Urinary bladder (tissue), 3 donors: ENCODE measurements at regions not wholly inside any gene's neighbourhood (a gene's known extent, or its start where the extent isn't known, plus 50 kb on each side); places are given as distances from the start of the nearest gene placed in this dataset.
"Not testable (repeated sequence)": the region's sequence is repeated elsewhere in the genome, so short reads cannot be mapped to it uniquely, and the experiment has no call there.

Experiments used
- DNase-seq: peaks from one replicate; pipeline ENCODE4 v3.0.0-alpha.2; 2015; ENCODE audit errors: extremely low spot score
- H3K27ac ChIP-seq: one replicate; pipeline ENCODE4 v1.5.1; 2013; ENCODE audit warnings: low read depth, mild to moderate bottlenecking, moderate library complexity
- H3K36me3 ChIP-seq: one replicate; pipeline ENCODE4 v1.6.1; 2013; ENCODE audit warnings: mild to moderate bottlenecking, moderate library complexity; ENCODE audit not compliant: insufficient read depth
- H3K4me1 ChIP-seq: one replicate; pipeline ENCODE4 v1.6.1; 2013; ENCODE audit warnings: mild to moderate bottlenecking, moderate library complexity; ENCODE audit not compliant: insufficient read depth
- H3K4me3 ChIP-seq: one replicate; pipeline ENCODE4 v1.5.1; 2013; ENCODE audit warnings: low read depth, low read length
- WGBS: extraction: QIAGEN DNeasy Blood & Tissue Kit; methylation state at CpG from one replicate; pipeline ENCODE4 v1.1.7; 2013; 5-methylcytosine and 5-hydroxymethylcytosine counted together
- donor health status: healthy with polysubstance abuse.
- donor health status: healthy.

DNA sequence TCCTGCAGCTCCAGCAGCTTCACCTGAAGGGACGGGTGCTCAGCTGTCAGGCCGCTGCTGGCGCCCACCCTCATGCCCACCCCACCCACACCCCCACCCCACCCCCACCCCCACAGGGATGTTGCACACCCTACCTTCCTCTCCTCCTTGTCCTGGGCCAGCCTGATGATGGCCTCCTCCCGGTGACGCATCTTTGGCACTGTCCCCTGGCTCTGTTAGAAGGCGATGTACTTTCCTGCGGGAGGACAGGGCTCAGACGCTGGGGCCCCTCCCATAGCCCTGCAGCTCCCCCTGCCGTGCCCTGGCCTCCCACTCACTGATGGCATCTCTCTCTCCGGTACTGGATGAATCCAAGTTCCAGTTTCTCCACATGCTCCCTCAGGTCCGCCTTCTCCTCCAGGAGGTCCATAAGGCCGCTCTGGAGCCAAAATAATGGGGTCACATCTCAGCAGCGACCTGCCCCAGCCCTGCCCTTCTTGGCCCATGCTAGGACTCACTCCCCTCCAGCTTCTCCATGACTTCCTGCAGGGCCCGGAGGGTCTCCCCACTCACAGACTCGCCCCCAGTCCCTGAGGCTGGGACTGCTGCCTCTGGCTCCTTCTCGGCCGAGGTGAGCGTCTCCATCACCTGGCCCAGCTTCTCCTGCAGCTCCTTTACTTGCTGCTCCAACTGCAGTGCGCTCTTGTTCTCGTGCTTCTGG is 55.2 kb downstream of the GOLGA8B start:
- DNase-seq, H3K4me3 ChIP-seq, H3K4me1 ChIP-seq, H3K27ac ChIP-seq, H3K36me3 ChIP-seq: not testable (repeated sequence)
- WGBS = no CpG with 5 or more reads among the region's 20 CpGs

DNA sequence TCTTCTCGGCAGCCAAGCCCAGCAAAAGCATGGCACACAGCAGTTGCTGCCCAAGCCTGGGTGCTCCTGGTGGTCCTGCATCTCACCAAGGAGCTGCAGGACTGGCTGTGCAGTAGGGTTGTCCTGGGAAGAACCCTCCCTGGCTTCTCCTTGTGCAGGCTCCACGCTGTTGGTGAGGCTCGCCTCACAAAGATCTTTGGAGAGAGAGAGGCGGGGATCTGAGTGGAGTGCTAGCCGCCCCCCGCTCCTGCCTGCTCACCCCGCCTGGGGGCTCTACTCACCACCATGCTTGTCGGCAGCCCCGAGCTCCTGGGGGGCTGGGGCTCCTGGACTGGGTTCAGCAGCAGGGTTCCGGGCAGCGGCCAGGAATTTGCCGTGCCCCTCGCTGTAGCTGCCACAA is 55.8 kb downstream of the GOLGA8B start:
- H3K4me3 ChIP-seq, DNase-seq, H3K4me1 ChIP-seq, H3K27ac ChIP-seq, H3K36me3 ChIP-seq: not testable (repeated sequence)
- WGBS = no CpG with 5 or more reads among the region's 13 CpGs

DNA sequence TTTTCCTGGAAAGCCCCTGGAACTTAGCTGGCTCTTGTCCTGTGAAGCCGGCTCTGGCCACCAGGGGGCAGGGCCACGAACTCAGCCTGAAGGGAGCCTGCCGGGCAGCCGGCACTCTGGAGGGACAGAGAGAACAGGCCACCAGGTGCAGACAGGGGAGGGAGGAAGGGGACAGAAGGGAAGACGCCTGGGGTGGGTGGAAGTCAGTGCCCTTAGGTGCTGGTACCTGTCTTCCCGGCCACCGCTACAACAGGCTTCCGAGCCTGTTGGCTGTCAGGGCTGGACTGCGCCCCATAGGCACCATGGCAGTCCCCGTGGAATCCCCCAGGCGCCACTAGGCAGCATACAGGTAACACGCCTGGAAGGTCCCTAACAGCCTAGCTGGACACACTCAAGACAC is 59.6 kb downstream of the GOLGA8B start:
- WGBS = 70% methylated on average over 7 of the region's 12 CpGs
- not testable (repeated sequence) for H3K4me1 ChIP-seq, H3K36me3 ChIP-seq, DNase-seq, H3K27ac ChIP-seq, H3K4me3 ChIP-seq

DNA sequence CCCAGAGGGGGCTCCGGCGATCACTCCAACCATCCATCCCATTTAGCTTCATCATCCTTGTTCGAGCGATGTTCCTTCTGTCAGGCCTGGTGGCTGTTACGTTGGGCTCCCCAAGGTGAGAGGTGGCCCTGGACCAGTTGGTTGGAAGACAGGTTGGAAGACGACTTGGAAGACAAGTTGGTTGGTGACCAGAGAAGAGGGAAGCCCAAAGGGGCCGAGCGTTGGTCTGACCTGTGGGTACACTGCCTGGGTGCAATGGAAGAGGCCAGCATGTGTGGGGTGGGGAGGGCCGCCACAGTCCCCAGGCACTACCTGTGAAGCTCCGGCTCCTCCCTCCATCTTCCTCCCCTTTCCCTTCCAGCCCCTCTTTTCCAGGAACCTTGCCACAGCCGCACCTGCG is 60.9 kb downstream of the GOLGA8B start:
- WGBS = 78% methylated on average over 6 of the region's 12 CpGs
- not testable (repeated sequence) for DNase-seq

DNA sequence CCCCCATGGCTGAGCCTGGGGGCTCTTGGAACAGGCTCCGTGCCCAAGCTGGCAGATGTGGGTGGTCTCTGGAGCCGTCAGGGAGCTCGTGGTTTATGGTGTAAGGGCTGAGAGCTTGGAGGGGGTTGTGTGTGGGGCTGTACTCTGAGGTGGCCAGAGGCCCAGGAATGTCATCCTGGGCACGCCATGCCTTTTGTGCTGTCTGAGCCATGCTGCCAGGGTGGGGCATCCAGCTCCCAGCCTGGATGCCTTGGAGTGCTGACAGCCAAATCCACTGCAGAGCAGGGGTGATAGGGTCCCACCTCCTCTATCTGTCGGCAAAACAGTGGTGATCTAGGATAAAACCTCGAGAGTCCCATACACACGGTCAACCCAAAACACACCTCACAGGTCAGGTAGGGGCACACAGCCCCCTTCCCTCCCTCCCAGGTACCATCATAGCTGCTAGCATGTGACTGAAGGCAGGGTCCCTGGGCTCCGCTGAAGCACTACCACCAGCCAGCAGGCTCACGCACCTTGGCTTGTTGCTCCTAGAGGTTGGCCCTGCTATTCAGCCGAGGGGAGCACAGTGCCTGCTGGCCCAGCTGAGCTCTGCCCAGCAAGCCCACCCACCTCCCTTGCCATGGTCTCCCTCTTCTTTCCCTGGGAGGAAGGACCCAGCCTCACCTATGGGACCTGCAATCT is 61.5 kb downstream of the GOLGA8B start:
- not testable (repeated sequence) for H3K36me3 ChIP-seq, H3K4me3 ChIP-seq, H3K4me1 ChIP-seq, H3K27ac ChIP-seq, DNase-seq
- 64% methylated on average over 9 of the region's 10 CpGs for whole genome bisulfite sequencing

More for the DNA sequence above, 60.9 kb downstream of the GOLGA8B start:
- not testable (repeated sequence) for H3K36me3 ChIP-seq, H3K27ac ChIP-seq, H3K4me3 ChIP-seq, H3K4me1 ChIP-seq

DNA sequence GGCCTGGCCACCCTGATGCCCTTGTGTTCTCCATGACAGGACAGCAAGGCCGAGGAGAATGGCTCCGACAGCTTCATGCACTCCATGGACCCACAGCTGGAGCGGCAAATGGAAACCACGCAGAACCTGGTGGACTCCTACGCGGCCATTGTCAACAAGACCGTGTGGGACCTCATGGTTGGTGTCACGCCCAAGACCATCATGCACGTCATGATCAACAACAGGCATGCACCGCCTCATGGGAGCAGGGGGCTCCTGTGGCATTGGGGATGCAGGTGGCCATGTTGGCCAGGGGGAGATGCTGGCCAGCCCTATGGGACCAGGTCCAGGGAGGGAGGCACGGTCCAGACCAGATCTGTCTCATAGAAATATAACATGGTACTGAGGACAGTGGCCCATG is 62.9 kb downstream of the GOLGA8B start:
- no peaks in the 10 kb centered on the region for H3K36me3 ChIP-seq
- DNase-seq = no peak
- WGBS = 71% methylated on average over 11 of the region's 11 CpGs
- no peak overlapping the region for H3K27ac ChIP-seq
- no peak overlapping the region for H3K4me3 ChIP-seq
- no peaks in the 10 kb centered on the region for H3K4me1 ChIP-seq

DNA sequence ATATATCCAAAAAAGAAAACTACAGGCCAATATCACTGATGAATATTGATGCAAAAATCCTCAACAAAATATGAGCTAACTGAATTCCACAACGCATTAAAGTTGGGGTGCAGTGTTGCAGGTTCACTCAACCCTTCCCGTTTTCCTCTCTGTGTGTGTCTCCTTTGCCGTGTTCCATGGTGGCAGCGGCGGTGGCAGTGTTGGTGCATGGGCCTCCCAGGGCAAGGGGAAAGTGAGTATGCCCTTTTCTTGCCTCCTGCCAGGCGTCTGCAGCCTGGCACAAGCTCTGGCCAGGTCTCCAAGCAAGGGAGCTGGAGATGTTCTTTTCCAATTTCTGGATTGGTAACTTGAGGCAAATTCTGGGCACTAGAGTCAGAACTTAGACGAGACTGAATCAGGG is 63.4 kb downstream of the GOLGA8B start:
- not testable (repeated sequence) for DNase-seq, H3K36me3 ChIP-seq, H3K4me1 ChIP-seq, H3K4me3 ChIP-seq, H3K27ac ChIP-seq
- 92% methylated on average over 7 of the region's 7 CpGs for WGBS

DNA sequence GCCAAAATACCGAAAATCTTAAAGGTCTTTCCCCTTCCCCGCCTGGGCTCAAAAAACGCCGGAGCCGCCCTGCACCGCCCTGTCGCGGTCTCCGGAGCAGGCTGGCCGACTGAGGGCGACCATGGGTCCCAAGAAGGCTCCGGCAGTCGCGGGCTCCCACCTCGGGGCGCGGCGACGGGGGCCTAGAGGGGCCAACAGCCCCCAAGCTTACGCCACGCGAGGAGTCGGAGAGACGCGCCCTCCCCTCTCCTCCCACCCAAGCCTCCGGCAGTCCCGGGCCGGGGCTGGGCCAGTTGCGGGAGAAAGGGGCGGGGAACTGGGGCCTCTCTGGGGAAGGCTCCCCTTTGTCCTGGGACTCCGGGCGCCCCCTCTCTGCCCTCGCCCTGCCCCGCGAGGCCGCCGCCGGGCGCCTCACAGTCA is 69.2 kb downstream of the GOLGA8B start:
- Histone ChIP-seq H3K4me3 (peak overlapping the region; percentile 67), H3K4me1 (no peaks in the 10 kb centered on the region), H3K36me3 (no peaks in the 10 kb centered on the region), H3K27ac (peak overlapping the region; percentile 57)
- under 1% methylated on average over 39 of the region's 39 CpGs for WGBS
- peak; percentile 10 for DNase-seq

DNA sequence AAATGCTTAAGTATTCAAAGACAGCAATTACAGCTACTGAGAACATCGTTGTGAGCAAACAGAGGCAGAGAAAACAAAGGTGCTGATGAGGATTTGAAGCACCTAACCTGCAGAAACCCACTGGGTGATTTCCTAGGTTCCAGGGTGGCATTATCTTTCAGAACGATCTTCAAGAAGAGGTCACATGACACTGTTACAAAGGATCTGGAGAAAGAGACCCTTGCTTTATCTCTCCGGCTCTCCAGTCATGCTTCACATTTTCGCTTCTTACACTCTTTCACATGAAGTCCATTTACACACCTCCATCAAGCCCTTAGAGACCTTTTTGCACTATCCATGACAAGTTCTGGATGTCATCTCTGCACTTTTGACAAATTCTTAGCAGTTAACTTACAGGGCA is 70.8 kb downstream of the GOLGA8B start:
- Histone ChIP-seq H3K4me1 (no peaks in the 10 kb centered on the region), H3K36me3 (no peaks in the 10 kb centered on the region), H3K4me3 (no peak overlapping the region), H3K27ac (no peak overlapping the region)
- no peak for DNase-seq
- WGBS = 57% methylated on average over 4 of the region's 4 CpGs

DNA sequence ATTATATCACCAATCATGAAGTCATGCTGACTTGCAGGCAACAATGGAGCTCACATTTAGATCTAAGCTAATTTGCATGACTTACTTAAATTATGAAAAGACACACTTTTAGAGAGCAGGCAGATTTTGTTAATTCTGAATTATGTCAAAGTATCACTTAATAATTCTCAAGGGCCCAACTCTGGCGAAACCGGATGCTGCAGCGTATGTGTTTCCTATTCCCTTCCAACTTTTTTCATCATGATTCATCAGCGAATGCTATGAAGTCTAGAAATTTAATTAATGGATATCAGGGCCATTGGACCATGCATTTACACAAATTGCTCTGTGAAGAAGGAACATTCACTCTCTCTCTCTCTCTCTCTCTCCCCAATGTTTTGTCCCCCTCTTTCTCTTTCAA is 63.5 kb upstream of the GOLGA8A start:
- 77% methylated on average over 4 of the region's 4 CpGs for WGBS
- DNase-seq = no peak

DNA sequence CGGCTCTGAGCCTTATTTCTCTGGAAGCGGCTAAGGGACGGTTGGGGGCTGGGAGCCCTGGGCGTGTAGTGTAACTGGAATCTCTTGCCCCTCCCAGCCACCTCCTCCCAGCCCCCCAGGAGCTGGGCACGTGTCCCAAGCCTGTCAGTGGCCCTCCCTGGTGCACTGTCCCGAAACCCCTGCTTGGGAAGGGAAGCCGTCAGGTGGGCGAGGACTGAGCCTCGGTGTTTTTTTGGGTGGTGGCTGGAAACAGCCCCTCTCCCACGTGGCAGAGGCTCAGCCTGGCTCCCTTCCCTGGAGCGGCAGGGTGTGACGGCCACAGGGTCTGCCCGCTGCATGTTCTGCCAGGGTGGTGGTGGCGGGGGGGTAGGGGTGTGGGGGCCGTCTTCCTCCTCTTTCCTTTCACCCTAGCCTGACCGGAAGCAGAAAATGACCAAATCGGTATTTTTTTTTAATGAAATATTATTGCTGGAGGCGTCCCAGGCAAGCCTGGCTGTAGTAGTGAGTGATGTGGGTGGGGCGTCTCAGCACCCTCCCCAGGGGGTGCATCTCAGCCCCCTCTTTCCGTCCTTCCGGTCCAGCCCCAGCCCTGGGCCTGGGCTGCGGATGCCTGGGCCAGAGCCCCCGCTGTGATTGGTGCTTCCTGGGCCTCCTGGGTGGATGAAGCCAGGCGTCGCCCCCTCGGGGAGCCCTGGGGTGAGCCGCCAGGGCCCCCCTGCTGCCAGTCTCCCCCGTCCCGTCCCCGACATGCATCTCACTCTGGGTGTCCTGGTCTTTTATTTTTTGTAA is 58.8 kb upstream of the GOLGA8A start:
- H3K4me3 ChIP-seq = no peak overlapping the region
- H3K4me1 ChIP-seq = no peaks in the 10 kb centered on the region
- no peak for DNase-seq
- no peak overlapping the region for H3K27ac ChIP-seq
- WGBS = 15% methylated on average over 26 of the region's 30 CpGs
- H3K36me3 ChIP-seq = no peaks in the 10 kb centered on the region

More for the DNA sequence above, 63.5 kb upstream of the GOLGA8A start:
- Histone ChIP-seq H3K4me1 (no peaks in the 10 kb centered on the region), H3K4me3 (no peak overlapping the region), H3K36me3 (no peaks in the 10 kb centered on the region), H3K27ac (no peak overlapping the region)

DNA sequence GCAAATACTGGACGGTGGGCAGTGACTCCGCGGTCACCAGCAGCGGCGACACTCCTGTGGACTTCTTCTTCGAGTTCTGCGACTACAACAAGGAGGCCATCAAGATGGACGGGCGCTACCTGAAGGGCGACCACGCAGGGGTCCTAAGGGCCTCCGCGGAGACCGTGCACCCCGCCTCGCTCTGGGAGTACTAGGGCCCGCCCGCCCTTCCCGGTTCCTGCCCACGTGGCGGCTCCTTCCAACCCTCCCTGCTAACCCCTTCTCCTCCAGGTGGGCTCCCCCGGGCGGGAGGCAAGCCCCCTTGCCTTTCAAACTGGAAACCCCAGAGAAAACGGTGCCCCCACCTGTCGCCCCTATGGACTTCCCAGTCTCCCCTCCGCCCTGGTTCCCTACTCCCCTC is 58.1 kb upstream of the GOLGA8A start:
- not testable (repeated sequence) for H3K36me3 ChIP-seq, DNase-seq, H3K27ac ChIP-seq, H3K4me3 ChIP-seq, H3K4me1 ChIP-seq
- WGBS = 8% methylated on average over 25 of the region's 26 CpGs

DNA sequence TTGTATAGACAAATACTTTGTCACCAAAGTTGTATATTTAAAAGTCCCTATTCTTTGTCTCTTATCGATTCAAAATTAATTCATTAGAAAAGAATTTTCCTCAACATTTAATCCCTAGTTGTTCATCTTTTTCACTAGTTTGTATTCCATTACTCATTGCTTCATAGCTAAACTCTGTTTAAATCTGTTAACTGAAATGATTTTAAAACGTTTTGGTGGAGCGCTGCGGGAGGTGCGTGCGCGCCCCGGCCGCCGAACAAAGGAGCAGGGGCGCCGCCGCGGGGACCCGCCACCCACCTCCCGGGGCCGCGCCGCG is 56.4 kb upstream of the GOLGA8A start:
- no peaks in the 10 kb centered on the region for H3K36me3 ChIP-seq
- 6% methylated on average over 20 of the region's 20 CpGs for WGBS
- no peak for DNase-seq
- H3K4me1 ChIP-seq = no peaks in the 10 kb centered on the region
- H3K4me3 ChIP-seq = no peak overlapping the region
- no peak overlapping the region for H3K27ac ChIP-seq

DNA sequence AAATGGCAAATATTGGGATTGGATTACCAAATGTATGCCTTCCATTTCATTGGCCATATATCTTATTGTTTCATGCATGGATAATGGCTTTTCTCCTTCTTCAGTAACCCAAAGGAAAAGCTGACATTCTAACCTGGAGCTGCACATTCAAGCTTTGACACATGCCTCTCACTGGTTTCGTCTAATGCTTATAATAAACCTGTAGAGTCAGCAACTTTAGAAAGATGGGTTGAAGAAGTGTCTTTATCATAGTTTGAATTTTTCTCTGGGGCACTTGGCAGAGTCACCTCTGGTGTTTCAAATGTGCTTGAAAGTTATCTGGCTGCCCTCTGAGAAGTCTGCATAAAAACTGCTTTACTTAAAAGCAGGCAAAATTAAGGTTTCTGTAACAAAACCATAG is 55.4 kb upstream of the GOLGA8A start:
- Histone ChIP-seq H3K36me3 (no peaks in the 10 kb centered on the region), H3K4me1 (no peaks in the 10 kb centered on the region), H3K4me3 (no peak overlapping the region), H3K27ac (no peak overlapping the region)
- DNase-seq = no peak
- 67% methylated on average over 1 of the region's 1 CpG for WGBS
